A549 (cell line): ENCODE measurements at regions not wholly inside any gene's neighbourhood (a gene's known extent, or its start where the extent isn't known, plus 50 kb on each side); places are given as distances from the start of the nearest gene placed in this dataset.

Experiments used
- CTCF ChIP-seq: fragments of >200 bp; sonication (Bioruptor Twin); formaldehyde crosslinking; IDR thresholded peaks from 3 replicates; pipeline ENCODE4 v1.5.1; 2016
- ELK1 ChIP-seq: fragments of 150-350 bp; IDR thresholded peaks from 2 replicates; pipeline ENCODE4 v1.6.1; 2014; ENCODE audit warnings: low read depth, mild to moderate bottlenecking, low read length
- EP300 ChIP-seq, 2 experiments: fragments of >200 bp; sonication (Bioruptor Twin); formaldehyde crosslinking; IDR thresholded peaks; 2 replicates in 1 of 2; 3 replicates in 1 of 2; pipeline ENCODE4 v1.6.1; 2016 to 2017
- ESRRA ChIP-seq: fragments of 150-350 bp; IDR thresholded peaks from 2 replicates; pipeline ENCODE4 v1.6.1; 2014; ENCODE audit warnings: mild to moderate bottlenecking, low read length, borderline replicate concordance
- GATA3 ChIP-seq: IDR thresholded peaks from 2 replicates; pipeline ENCODE4 v1.6.1; 2012; ENCODE audit warnings: borderline replicate concordance
- HMGXB4 ChIP-seq: fragments of 250-450 bp; sonication (Bioruptor Pico); IDR thresholded peaks from 2 replicates; pipeline ENCODE4 v1.5.0; 2021; ENCODE audit warnings: mild to moderate bottlenecking, moderate library complexity, borderline replicate concordance
- JUN ChIP-seq, 2 experiments: fragments of >200 bp; sonication (Bioruptor Twin); formaldehyde crosslinking; IDR thresholded peaks; 2 replicates in 1 of 2; 3 replicates in 1 of 2; pipeline ENCODE4 v1.6.1; 2016 to 2017
- MAX ChIP-seq: IDR thresholded peaks from 2 replicates; pipeline ENCODE4 v1.6.1; 2012
- PBX3 ChIP-seq: IDR thresholded peaks from 2 replicates; pipeline ENCODE4 v1.6.1; 2012
- POLR2A ChIP-seq: IDR thresholded peaks from 2 replicates; pipeline ENCODE4 v1.6.1; 2012; ENCODE audit warnings: mild to moderate bottlenecking, low read length
- RCOR1 ChIP-seq: fragments of 150-350 bp; IDR thresholded peaks from 2 replicates; pipeline ENCODE4 v1.6.1; 2014; ENCODE audit warnings: antibody characterized with exemption, low read length, low read depth
- RFX5 ChIP-seq: fragments of 450-650 bp; IDR thresholded peaks from 2 replicates; pipeline ENCODE4 v1.7.1; 2014; ENCODE audit warnings: antibody characterized with exemption, mild to moderate bottlenecking, moderate library complexity
- SMC3 ChIP-seq: fragments of >200 bp; sonication (Bioruptor Twin); formaldehyde crosslinking; IDR thresholded peaks from 3 replicates; pipeline ENCODE4 v1.6.1; 2018; ENCODE audit warnings: inconsistent platforms
- ZNF302 ChIP-seq: fragments of 250-450 bp; sonication (Bioruptor Pico); IDR thresholded peaks from 2 replicates; pipeline ENCODE4 v1.9.0; 2021; ENCODE audit warnings: inconsistent platforms, mild to moderate bottlenecking, moderate library complexity

- TF ChIP-seq CTCF (no peak), MAX (no peak), RFX5 (no peak), SMC3 (no peak), JUN (IDR thresholded peaks at IDR 0.05) (no peak), PBX3 (no peak), HMGXB4 (CRISPR knock-in tag) (no peak), ELK1 (no peak), POLR2A (no peak), ESRRA (no peak), GATA3 (no peak), ZNF302 (CRISPR knock-in tag) (no peak), RCOR1 (no peak), EP300 (IDR thresholded peaks at IDR 0.05) (no peak)
Measured at GRCh38 chr4:106425576-106425975, 57.0 kb upstream of the GIMD1 start.
